H1 (cell line): ENCODE measurements at regions not wholly inside any gene's neighbourhood (a gene's known extent, or its start where the extent isn't known, plus 50 kb on each side); places are given as distances from the start of the nearest gene placed in this dataset.

Source experiments
- CTCF ChIA-PET: fragments of 300-600 bp; sonication (Branson Sonifier 250); formaldehyde crosslinking; loops from one replicate; lab custom pipeline; 2021; ENCODE audit not compliant: partially characterized antibody; lab: Charles Lee
- POLR2A ChIA-PET: fragments of 300-600 bp; sonication (Branson Sonifier 250); formaldehyde crosslinking; loops from one replicate; lab custom pipeline; 2021; ENCODE audit warnings: inconsistent platforms; ENCODE audit not compliant: partially characterized antibody; lab: Charles Lee
- DNase-seq, 2 experiments: peaks; one replicate each; pipeline versions ENCODE4 v3.0.0 to v3.0.0-alpha.2; 2010 to 2022; ENCODE audit warnings: low spot score in 2 of 2, low read depth in 1 of 2, mixed read lengths in 1 of 2
- FAIRE-seq: peaks from 2 replicates; lab custom pipeline; 2011; peaks lifted over from hg19 to GRCh38; lab: Jason Lieb, UNC
- H2AFZ ChIP-seq: 2 replicates; pipeline ENCODE4 v1.8.1; 2012; ENCODE audit warnings: low read length, inconsistent platforms
- H2AK5ac ChIP-seq: 2 replicates; pipeline ENCODE4 v1.6.1; 2013; ENCODE audit warnings: low read depth, low read length
- H2BK120ac ChIP-seq: replicated peaks from 2 replicates; pipeline ENCODE3; 2013; ENCODE audit warnings: low read depth, low read length, inconsistent platforms
- H2BK12ac ChIP-seq: 2 replicates; pipeline ENCODE4 v1.6.1; 2013; ENCODE audit warnings: low read depth, low read length
- H2BK15ac ChIP-seq: 2 replicates; pipeline ENCODE4 v1.6.1; 2013; ENCODE audit warnings: low read length
- H2BK20ac ChIP-seq: 2 replicates; pipeline ENCODE4 v1.6.1; 2013; ENCODE audit warnings: low read length
- H2BK5ac ChIP-seq: 2 replicates; pipeline ENCODE4 v1.6.1; 2013; ENCODE audit warnings: low read depth, low read length
- H3K14ac ChIP-seq: 2 replicates; pipeline ENCODE4 v1.6.1; 2013; ENCODE audit warnings: inconsistent platforms; ENCODE audit not compliant: insufficient read length
- H3K18ac ChIP-seq: 2 replicates; pipeline ENCODE4 v1.6.1; 2013; ENCODE audit warnings: low read length; ENCODE audit errors: extremely low read depth
- H3K23ac ChIP-seq: 2 replicates; pipeline ENCODE4 v1.6.1; 2013; ENCODE audit warnings: inconsistent platforms; ENCODE audit not compliant: insufficient read length
- H3K23me2 ChIP-seq: 2 replicates; pipeline ENCODE4 v1.6.1; 2013; ENCODE audit warnings: low read depth, low read length
- H3K27ac ChIP-seq: 2 replicates; pipeline ENCODE4 v1.6.1; 2011; ENCODE audit warnings: low read depth, low read length, inconsistent platforms
- H3K27me3 ChIP-seq, 4 experiments: replicated peaks in 1 of 4; 1 replicate in 1 of 4; 2 replicates in 3 of 4; pipeline versions ENCODE4 v1.6.1 to v1.8.1; 2011 to 2013; ENCODE audit warnings: low read length in 3 of 4, mild to moderate bottlenecking in 3 of 4, inconsistent platforms in 2 of 4, mixed read lengths in 2 of 4, moderate library complexity in 1 of 4; ENCODE audit not compliant: control insufficient read depth in 3 of 4, insufficient read depth in 3 of 4; ENCODE audit errors: extremely low read depth in 1 of 4
- H3K36me3 ChIP-seq, 4 experiments: 2 replicates each; pipeline versions ENCODE4 v1.6.1 to v1.8.1; 2011 to 2013; ENCODE audit warnings: mild to moderate bottlenecking in 4 of 4, low read length in 3 of 4, moderate library complexity in 2 of 4, control low read depth in 1 of 4, inconsistent platforms in 1 of 4; ENCODE audit not compliant: insufficient read depth in 4 of 4, control insufficient read depth in 2 of 4
- H3K4ac ChIP-seq: replicated peaks from 2 replicates; pipeline ENCODE3; 2013; ENCODE audit warnings: low read length, low read depth, mixed read lengths, inconsistent platforms; ENCODE audit not compliant: insufficient read length
- H3K4me1 ChIP-seq, 4 experiments: replicated peaks in 1 of 4; 1 replicate in 1 of 4; 2 replicates in 3 of 4; pipeline versions ENCODE4 v1.6.1 to v1.8.1; 2011 to 2013; ENCODE audit warnings: low read length in 3 of 4, inconsistent platforms in 2 of 4, mixed read lengths in 1 of 4; ENCODE audit not compliant: insufficient read depth in 4 of 4, control insufficient read depth in 3 of 4
- H3K4me2 ChIP-seq, 2 experiments: 2 replicates each; pipeline versions ENCODE4 v1.6.1 to v1.8.1; 2011 to 2013; ENCODE audit warnings: low read depth in 2 of 2, low read length in 2 of 2, control low read depth in 1 of 2, inconsistent platforms in 1 of 2, mild to moderate bottlenecking in 1 of 2; ENCODE audit not compliant: insufficient read depth in 1 of 2
- H3K4me3 ChIP-seq, 4 experiments: fragments of 200-600, 300-600 bp in 1 of 4; sonication (generic), shearing (Covaris generic), sonication (Bioruptor Twin) in 1 of 4; 2 replicates each; pipeline versions ENCODE4 v1.5.1 to v1.8.1; 2011 to 2016; ENCODE audit warnings: low read length in 4 of 4, low read depth in 3 of 4, control low read depth in 2 of 4, inconsistent platforms in 2 of 4, mild to moderate bottlenecking in 2 of 4, mixed read lengths in 1 of 4, moderate library complexity in 1 of 4; ENCODE audit not compliant: insufficient read depth in 2 of 4; ENCODE audit errors: extremely low read depth in 1 of 4
- H3K56ac ChIP-seq: replicated peaks from 2 replicates; pipeline ENCODE3; 2013; ENCODE audit warnings: low read depth, mild to moderate bottlenecking, mixed read lengths, low read length, inconsistent platforms; ENCODE audit not compliant: insufficient read length
- H3K79me1 ChIP-seq: 2 replicates; pipeline ENCODE4 v1.6.1; 2013; ENCODE audit warnings: low read depth, low read length, control low read depth
- H3K79me2 ChIP-seq, 2 experiments: 2 replicates each; pipeline versions ENCODE4 v1.6.1 to v1.8.1; 2012 to 2013; ENCODE audit warnings: low read length in 2 of 2, mild to moderate bottlenecking in 2 of 2, inconsistent platforms in 1 of 2; ENCODE audit not compliant: insufficient read depth in 2 of 2, control insufficient read depth in 1 of 2
- H3K9ac ChIP-seq, 4 experiments: replicated peaks in 1 of 4; 1 replicate in 1 of 4; 2 replicates in 3 of 4; pipeline versions ENCODE4 v1.6.1 to v1.8.1; 2011 to 2013; ENCODE audit warnings: low read depth in 3 of 4, low read length in 3 of 4, control low read depth in 2 of 4, mild to moderate bottlenecking in 2 of 4, moderate library complexity in 2 of 4, inconsistent platforms in 1 of 4; ENCODE audit errors: extremely low read depth in 1 of 4
- H3K9me3 ChIP-seq, 2 experiments: 2 replicates each; pipeline versions ENCODE4 v1.6.1 to v1.8.1; 2012 to 2013; ENCODE audit warnings: mild to moderate bottlenecking in 2 of 2, moderate library complexity in 2 of 2, control low read depth in 1 of 2, inconsistent platforms in 1 of 2, low read depth in 1 of 2, low read length in 1 of 2, mixed read lengths in 1 of 2; ENCODE audit not compliant: insufficient read depth in 2 of 2
- H4K20me1 ChIP-seq, 2 experiments: replicated peaks in 1 of 2; 2 replicates each; pipeline versions ENCODE3 to v1.8.1; 2011 to 2013; ENCODE audit warnings: inconsistent platforms in 2 of 2, low read length in 2 of 2, mild to moderate bottlenecking in 1 of 2; ENCODE audit not compliant: insufficient read depth in 2 of 2, control insufficient read depth in 1 of 2
- H4K5ac ChIP-seq: 2 replicates; pipeline ENCODE4 v1.6.1; 2013; ENCODE audit warnings: low read length, low read depth, mixed read lengths, inconsistent platforms; ENCODE audit not compliant: insufficient read length
- H4K8ac ChIP-seq: 2 replicates; pipeline ENCODE4 v1.8.0; 2013; ENCODE audit warnings: mild to moderate bottlenecking, moderate library complexity, low read length, inconsistent platforms; ENCODE audit not compliant: insufficient read depth; ENCODE audit errors: extremely low read depth
- H4K91ac ChIP-seq: replicated peaks from 2 replicates; pipeline ENCODE3; 2013; ENCODE audit warnings: low read length, mixed read lengths, inconsistent platforms; ENCODE audit not compliant: insufficient read length
- CHD1 ChIP-seq: IDR thresholded peaks from 2 replicates; pipeline ENCODE4 v1.6.1; 2012; ENCODE audit warnings: low read depth, low read length, improper control_type of control experiment
- HDAC6 ChIP-seq: IDR thresholded peaks from one replicate; pipeline ENCODE4 v1.7.1; 2012; ENCODE audit warnings: low read depth, mild to moderate bottlenecking, inconsistent platforms, low read length, moderate library complexity
- MAFK ChIP-seq: IDR thresholded peaks from 2 replicates; pipeline ENCODE4 v1.6.1; 2012; ENCODE audit warnings: low read depth, mild to moderate bottlenecking, improper control_type of control experiment, low read length
- RNF2 ChIP-seq: fragments of 200-900, 300-1000 bp; sonication (generic); IDR thresholded peaks from 2 replicates; pipeline ENCODE4 v1.7.1; 2016; ENCODE audit warnings: borderline replicate concordance, low read depth, mild to moderate bottlenecking, antibody characterized with exemption, low read length; ENCODE audit not compliant: poor library complexity, severe bottlenecking; ENCODE audit errors: missing control alignments
- USF2 ChIP-seq: IDR thresholded peaks from 2 replicates; pipeline ENCODE4 v1.6.1; 2011; ENCODE audit warnings: low read length, improper control_type of control experiment
- WGBS, 2 experiments: shearing (Covaris generic) in 1 of 2; methylation state at CpG; one replicate each; pipeline versions ENCODE4 v1.1.6 to v1.1.7; 2013 to 2015; ENCODE audit warnings: low lambda C conversion rate in 2 of 2, mixed read lengths in 2 of 2, inconsistent platforms in 1 of 2, low coverage in 1 of 2, missing lambda C conversion rate in 1 of 2; ENCODE audit not compliant: insufficient replicate concordance in 2 of 2, insufficient coverage in 1 of 2, insufficient read length in 1 of 2; ENCODE audit errors: extremely low coverage in 1 of 2, missing lambda C conversion rate in 1 of 2; 5-methylcytosine and 5-hydroxymethylcytosine counted together

- Histone ChIP-seq H2BK12ac (no peak overlapping the region), H3K9ac (no peak overlapping the region), H3K23ac (no peak overlapping the region), H3K27ac (no peak overlapping the region), H4K91ac (no peak overlapping the region), H2AK5ac (no peak overlapping the region), H3K79me2 (no peaks in the 10 kb centered on the region), H4K5ac (no peak overlapping the region), H3K56ac (no peak overlapping the region), H2BK20ac (no peak overlapping the region), H3K4me1 (peaks cover 0 to 2% (median 0%) of the 10 kb centered on the region in 4 experiments; a peak in 1 of 7 replicates), H2BK5ac (no peak overlapping the region), H3K4me2 (no peak overlapping the region), H3K4me3 (no peak overlapping the region), H3K9me3 (no peaks in the 10 kb centered on the region), H3K23me2 (no peaks in the 10 kb centered on the region), H3K14ac (no peak overlapping the region), H2AFZ (no peak overlapping the region), H2BK15ac (no peak overlapping the region), H4K8ac (no peak overlapping the region), H3K4ac (no peak overlapping the region), H3K79me1 (no peaks in the 10 kb centered on the region), H3K27me3 (no peaks in the 10 kb centered on the region), H3K18ac (no peak overlapping the region), H3K36me3 (no peaks in the 10 kb centered on the region), H4K20me1 (no peaks in the 10 kb centered on the region), H2BK120ac (no peak overlapping the region)
- ChIA-PET CTCF (interaction anchor here (1.5 to 1.9 kb wide), 2 partner anchors 11 to 38 kb away, joined by 3 to 5 read pairs; no protein-coding TSS in a partner anchor), POLR2A (no interaction called here)
- DNase-seq, result no peak
- 89% methylated on average over 5 of the region's 5 CpGs; no CpG with 5 or more reads in 1 of the 2 experiments for WGBS, 2 experiments
- no peak for FAIRE-seq
- TF ChIP-seq MAFK (no peak), HDAC6 (no peak), USF2 (no peak), CHD1 (no peak), RNF2 (no peak)
These were observed 138.7 kb downstream of the DRD1 start for GRCh38 chr5:175305251-175305650.
